Cardiac muscle cell (in vitro differentiated cells and primary cell): ENCODE measurements at regions not wholly inside any gene's neighbourhood (a gene's known extent, or its start where the extent isn't known, plus 50 kb on each side); places are given as distances from the start of the nearest gene placed in this dataset.

Experiments
- DNase-seq, 2 donors: peaks; one replicate each; pipeline versions ENCODE4 v3.0.0 to v3.0.0-alpha.2; 2010 to 2017; ENCODE audit warnings: low read depth in 1 of 2, low spot score in 1 of 2
- H3K27ac ChIP-seq: fragments of 200-600 bp; sonication (generic); 2 replicates; pipeline ENCODE4 v1.5.1; 2016
- H3K27me3 ChIP-seq: fragments of 200-600 bp; sonication (generic); 2 replicates; pipeline ENCODE4 v1.6.0; 2016; ENCODE audit warnings: control low read depth
- H3K36me3 ChIP-seq: fragments of 200-600 bp; sonication (generic); 2 replicates; pipeline ENCODE4 v1.5.1; 2016; ENCODE audit warnings: control low read depth
- H3K4me1 ChIP-seq: fragments of 200-600 bp; sonication (generic); 2 replicates; pipeline ENCODE4 v1.8.1; 2017; ENCODE audit warnings: low read depth, mild to moderate bottlenecking, mixed run types
- H3K4me3 ChIP-seq: fragments of 200-600 bp; sonication (generic); 2 replicates; pipeline ENCODE4 v1.5.1; 2016; ENCODE audit warnings: mild to moderate bottlenecking
- H3K9me3 ChIP-seq: fragments of 200-600 bp; sonication (generic); 2 replicates; pipeline ENCODE4 v1.5.1; 2017; ENCODE audit warnings: low read depth, mild to moderate bottlenecking, control low read depth
- CTCF ChIP-seq: IDR thresholded peaks from 2 replicates; pipeline ENCODE4 v1.5.1; 2012; ENCODE audit warnings: low read depth, mild to moderate bottlenecking, low read length

GRCh38 chr6:144757299-144757698, 472.2 kb downstream of the UTRN start:
- TF ChIP-seq CTCF, result no peak
- Histone ChIP-seq H3K36me3 (peaks cover 4% of the 10 kb centered on the region), H3K9me3 (no peaks in the 10 kb centered on the region), H3K27me3 (no peaks in the 10 kb centered on the region), H3K27ac (no peak overlapping the region), H3K4me1 (peaks cover 5% of the 10 kb centered on the region), H3K4me3 (no peak overlapping the region)
- DNase-seq, result no peak

GRCh38 chr6:144757730-144758129, 472.6 kb downstream of the UTRN start:
- no peak overlapping the region for H3K4me3 ChIP-seq
- no peak for TF ChIP-seq CTCF
- H3K9me3 ChIP-seq, result no peaks in the 10 kb centered on the region
- H3K27me3 ChIP-seq, result no peaks in the 10 kb centered on the region
- DNase-seq, result no peak
- peaks cover 4% of the 10 kb centered on the region for H3K36me3 ChIP-seq
- no peak overlapping the region for H3K27ac ChIP-seq
- H3K4me1 ChIP-seq, result peaks cover 2% of the 10 kb centered on the region

GRCh38 chr6:144758602-144759001, 473.5 kb downstream of the UTRN start:
- DNase-seq, result peak in 1 of 2 donors; percentile 14
- Histone ChIP-seq H3K36me3 (peaks cover 4% of the 10 kb centered on the region), H3K27me3 (no peaks in the 10 kb centered on the region), H3K4me1 (no peaks in the 10 kb centered on the region), H3K9me3 (no peaks in the 10 kb centered on the region), H3K27ac (no peak overlapping the region), H3K4me3 (no peak overlapping the region)
- no peak for TF ChIP-seq CTCF

GRCh38 chr6:144762469-144762868, 477.3 kb downstream of the UTRN start:
- no peak for TF ChIP-seq CTCF
- DNase-seq, result no peak

GRCh38 chr6:144767051-144767450, 481.9 kb downstream of the UTRN start:
- Histone ChIP-seq H3K4me3 (no peak overlapping the region), H3K4me1 (peaks cover 11% of the 10 kb centered on the region), H3K36me3 (peaks cover under 1% of the 10 kb centered on the region), H3K27ac (no peak overlapping the region), H3K27me3 (no peaks in the 10 kb centered on the region), H3K9me3 (no peaks in the 10 kb centered on the region)
- TF ChIP-seq CTCF, result no peak
- DNase-seq, result no peak

More at GRCh38 chr6:144762469-144762868, 477.3 kb downstream of the UTRN start:
- H3K27ac ChIP-seq, result no peak overlapping the region
- no peaks in the 10 kb centered on the region for H3K4me1 ChIP-seq
- H3K9me3 ChIP-seq, result no peaks in the 10 kb centered on the region
- no peak overlapping the region for H3K4me3 ChIP-seq
- H3K27me3 ChIP-seq, result no peaks in the 10 kb centered on the region
- H3K36me3 ChIP-seq, result peaks cover 4% of the 10 kb centered on the region
